Spleen (tissue), 11 donors: ENCODE measurements at regions not wholly inside any gene's neighbourhood (a gene's known extent, or its start where the extent isn't known, plus 50 kb on each side); places are given as distances from the start of the nearest gene placed in this dataset.
"Not testable (repeated sequence)": the region's sequence is repeated elsewhere in the genome, so short reads cannot be mapped to it uniquely, and the experiment has no call there.

Experiments
- DNase-seq: peaks from one replicate; pipeline ENCODE4 v3.0.0-alpha.2; 2020
- H3K27ac ChIP-seq, 8 donors: fragments of 200-600 bp; sonication (generic) in 7 of 8; 1 replicate in 4 of 8; 2 replicates in 4 of 8; pipeline versions ENCODE4 v1.5.0 to v1.8.0; 2016 to 2021; ENCODE audit warnings: inconsistent platforms in 4 of 8, mild to moderate bottlenecking in 4 of 8, moderate library complexity in 1 of 8
- H3K27me3 ChIP-seq, 7 donors: fragments of 200-600 bp; sonication (generic) in 6 of 7; replicated peaks in 1 of 7; 1 replicate in 4 of 7; 2 replicates in 3 of 7; pipeline versions ENCODE4 v1.5.0 to v1.8.0; 2016 to 2021; ENCODE audit warnings: inconsistent platforms in 3 of 7, mild to moderate bottlenecking in 1 of 7
- H3K36me3 ChIP-seq, 6 donors: fragments of 200-600 bp; sonication (generic) in 5 of 6; 1 replicate in 4 of 6; 2 replicates in 2 of 6; pipeline versions ENCODE4 v1.5.0 to v1.8.0; 2016 to 2021; ENCODE audit warnings: inconsistent platforms in 2 of 6
- H3K4me1 ChIP-seq, 6 donors: fragments of 200-600 bp; sonication (generic) in 5 of 6; 1 replicate in 3 of 6; 2 replicates in 3 of 6; pipeline versions ENCODE4 v1.5.0 to v1.8.0; 2016 to 2021; ENCODE audit warnings: inconsistent platforms in 3 of 6
- H3K4me3 ChIP-seq, 8 donors: fragments of 200-600 bp; sonication (generic) in 7 of 8; 1 replicate in 4 of 8; 2 replicates in 4 of 8; pipeline versions ENCODE4 v1.5.0 to v1.8.0; 2016 to 2021; ENCODE audit warnings: inconsistent platforms in 4 of 8, mild to moderate bottlenecking in 4 of 8, moderate library complexity in 2 of 8
- H3K9me3 ChIP-seq, 8 donors: fragments of 200-600 bp; sonication (generic) in 7 of 8; 1 replicate in 4 of 8; 2 replicates in 4 of 8; pipeline versions ENCODE4 v1.5.0 to v1.8.0; 2016 to 2021; ENCODE audit warnings: inconsistent platforms in 4 of 8
- POLR2A ChIP-seq, 3 donors: fragments of 450-650 bp; IDR thresholded peaks; one replicate each; pipeline ENCODE4 v1.5.1; 2017; ENCODE audit warnings: antibody characterized with exemption in 3 of 3, mild to moderate bottlenecking in 1 of 3
- POLR2AphosphoS5 ChIP-seq, 3 donors: sonication (generic); formaldehyde crosslinking; IDR thresholded peaks; one replicate each; pipeline ENCODE4 v1.5.1; 2017; ENCODE audit warnings: antibody characterized with exemption in 3 of 3
- WGBS, 5 donors: extraction: QIAGEN DNeasy Blood & Tissue Kit in 3 of 5; methylation state at CpG; one replicate each; pipeline versions ENCODE4 v1.1.5 to v1.1.7; 2013 to 2018; 5-methylcytosine and 5-hydroxymethylcytosine counted together
- intact Hi-C: fragments of 100-400 bp; cut with DNase I; formaldehyde crosslinking; loops from one replicate; pipeline ENCODE4 v1.15.0; 2023; ENCODE audit warnings: low total_unique reads
- TF ChIP-seq, protein P1 (sequence below), 11 experiments: fragments of 200-600 bp in 7 of 11; fragments of 450-650 bp in 4 of 11; sonication (generic) in 4 of 11; IDR thresholded peaks in 8 of 11; conservative IDR thresholded peaks in 3 of 11; 1 replicate in 7 of 11; 2 replicates in 4 of 11; pipeline versions ENCODE4 v1.4.0 to v1.8.0; 2016 to 2021; ENCODE audit warnings: antibody characterized with exemption in 11 of 11, inconsistent platforms in 4 of 11, mild to moderate bottlenecking in 1 of 11
- donor health status: healthy with polysubstance abuse.
- donor health status: DM: no; HTN: no; CAD: no; lungs with moderate emphysema.
- donor health status: DM: no; HTN: no; CAD: no.
- donor health status: Bipolar disorder and iron deficiency.
- donor health status: healthy.
- donor health status: DM: no; HTN: no; CAD: no.
- donor health status: DM: yes; HTN: yes; CAD: no.

DNA sequence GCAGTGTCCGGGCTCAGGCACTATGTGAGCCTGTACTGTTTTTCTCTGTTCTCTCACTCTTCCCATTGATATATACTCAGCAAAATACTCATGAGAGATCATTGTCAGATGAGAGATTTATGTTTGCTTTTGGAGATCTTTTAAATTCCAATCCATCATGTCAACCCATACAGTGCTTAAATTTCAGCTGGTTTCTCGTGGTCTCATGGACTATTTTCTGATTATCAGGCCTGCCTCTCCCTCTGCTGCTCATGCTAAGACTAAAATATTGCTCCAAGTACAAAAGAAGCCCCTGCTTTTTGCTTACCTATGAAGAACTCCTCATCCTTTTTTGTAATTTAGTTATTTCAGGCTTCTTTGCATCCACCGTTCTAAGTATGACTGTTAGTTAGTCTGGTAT is 547.2 kb downstream of the KCNJ2 start:
- Histone ChIP-seq H3K27ac (no peak overlapping the region), H3K36me3 (no peaks in the 10 kb centered on the region), H3K27me3 (no peaks in the 10 kb centered on the region), H3K4me1 (no peaks in the 10 kb centered on the region), H3K9me3 (no peaks in the 10 kb centered on the region), H3K4me3 (no peak overlapping the region)
- no peak for DNase-seq
- 81 to 86% (median 84%) methylated on average over 3 of the region's 3 CpGs for WGBS, 5 donors
- intact Hi-C loops, result no loop called here
- TF ChIP-seq POLR2AphosphoS5 (IDR thresholded peaks at IDR 0.05) (no peak), POLR2A (IDR thresholded peaks at IDR 0.05) (no peak)
- TF ChIP-seq, protein P1, sequence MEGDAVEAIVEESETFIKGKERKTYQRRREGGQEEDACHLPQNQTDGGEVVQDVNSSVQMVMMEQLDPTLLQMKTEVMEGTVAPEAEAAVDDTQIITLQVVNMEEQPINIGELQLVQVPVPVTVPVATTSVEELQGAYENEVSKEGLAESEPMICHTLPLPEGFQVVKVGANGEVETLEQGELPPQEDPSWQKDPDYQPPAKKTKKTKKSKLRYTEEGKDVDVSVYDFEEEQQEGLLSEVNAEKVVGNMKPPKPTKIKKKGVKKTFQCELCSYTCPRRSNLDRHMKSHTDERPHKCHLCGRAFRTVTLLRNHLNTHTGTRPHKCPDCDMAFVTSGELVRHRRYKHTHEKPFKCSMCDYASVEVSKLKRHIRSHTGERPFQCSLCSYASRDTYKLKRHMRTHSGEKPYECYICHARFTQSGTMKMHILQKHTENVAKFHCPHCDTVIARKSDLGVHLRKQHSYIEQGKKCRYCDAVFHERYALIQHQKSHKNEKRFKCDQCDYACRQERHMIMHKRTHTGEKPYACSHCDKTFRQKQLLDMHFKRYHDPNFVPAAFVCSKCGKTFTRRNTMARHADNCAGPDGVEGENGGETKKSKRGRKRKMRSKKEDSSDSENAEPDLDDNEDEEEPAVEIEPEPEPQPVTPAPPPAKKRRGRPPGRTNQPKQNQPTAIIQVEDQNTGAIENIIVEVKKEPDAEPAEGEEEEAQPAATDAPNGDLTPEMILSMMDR (IDR thresholded peaks at IDR 0.05 in 8 of 11, conservative IDR thresholded peaks at IDR 0.05 in 3 of 11), result no peak

DNA sequence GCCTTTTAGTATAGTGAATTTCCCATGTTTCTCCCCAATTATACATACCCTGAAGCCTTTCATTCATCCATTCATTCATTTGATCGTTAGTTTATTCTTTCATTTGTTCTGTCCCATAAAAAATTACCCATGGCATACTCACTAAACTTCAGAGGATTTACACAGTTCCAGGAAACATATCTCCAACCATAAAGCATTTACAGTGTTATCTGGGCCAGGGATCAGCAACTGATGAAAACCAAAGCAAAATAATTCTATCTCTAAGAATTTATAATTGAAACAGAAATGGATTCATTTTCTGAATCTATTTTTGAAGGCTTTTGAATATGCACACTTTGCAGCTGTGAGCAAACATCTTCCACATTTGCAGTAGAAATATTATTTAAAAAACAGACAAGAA is 547.7 kb downstream of the KCNJ2 start:
- Histone ChIP-seq H3K4me3 (no peak overlapping the region), H3K9me3 (no peaks in the 10 kb centered on the region), H3K27ac (no peak overlapping the region), H3K27me3 (no peaks in the 10 kb centered on the region), H3K4me1 (no peaks in the 10 kb centered on the region), H3K36me3 (no peaks in the 10 kb centered on the region)
- intact Hi-C loops, result no loop called here
- 77 to 95% (median 85%) methylated on average over 1 of the region's 1 CpG for WGBS, 5 donors
- no peak for DNase-seq
- TF ChIP-seq POLR2A (IDR thresholded peaks at IDR 0.05), result no peak
- TF ChIP-seq, protein P1 (IDR thresholded peaks at IDR 0.05 in 8 of 11, conservative IDR thresholded peaks at IDR 0.05 in 3 of 11), result no peak
- no peak for TF ChIP-seq POLR2AphosphoS5 (IDR thresholded peaks at IDR 0.05)

DNA sequence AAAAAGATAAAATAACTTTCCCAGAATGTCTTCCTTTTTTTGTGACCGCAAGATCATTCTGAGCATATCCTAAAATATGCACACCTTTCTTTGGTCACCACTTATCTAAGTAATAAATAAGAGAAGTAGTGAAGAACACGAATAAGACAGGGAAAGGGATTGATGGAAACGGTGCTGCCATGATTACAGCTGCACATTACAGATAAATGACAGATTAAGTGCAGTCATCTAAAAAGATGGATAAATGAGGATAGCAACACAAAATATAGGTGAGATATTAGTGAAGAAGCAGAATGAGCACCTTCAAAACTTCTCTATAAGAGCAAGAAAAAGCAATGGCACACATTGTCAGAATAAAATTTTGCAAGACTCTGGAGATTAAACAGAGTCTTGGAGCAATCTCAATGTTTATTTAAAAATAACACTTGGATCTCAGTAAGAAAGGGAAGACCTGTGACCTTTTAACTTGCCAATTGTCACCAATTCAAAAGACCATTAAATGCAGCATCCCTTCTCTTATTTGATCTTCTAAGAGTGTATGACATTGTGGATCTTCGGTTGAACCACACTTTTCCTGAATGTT is 567.1 kb downstream of the KCNJ2 start:
- no peaks in the 10 kb centered on the region for H3K9me3 ChIP-seq
- H3K4me3 ChIP-seq, result no peak overlapping the region
- no peaks in the 10 kb centered on the region for H3K4me1 ChIP-seq
- WGBS, 5 donors, result 80 to 91% (median 86%) methylated on average over 4 of the region's 4 CpGs
- intact Hi-C loops, result no loop called here
- DNase-seq, result no peak
- TF ChIP-seq POLR2A (IDR thresholded peaks at IDR 0.05) (no peak), POLR2AphosphoS5 (IDR thresholded peaks at IDR 0.05) (no peak)
- TF ChIP-seq, protein P1 (IDR thresholded peaks at IDR 0.05 in 8 of 11, conservative IDR thresholded peaks at IDR 0.05 in 3 of 11), result no peak
- no peak overlapping the region for H3K27ac ChIP-seq
- H3K27me3 ChIP-seq, result peaks cover 0 to under 1% (median 0%) of the 10 kb centered on the region in 7 donors
- H3K36me3 ChIP-seq, result no peaks in the 10 kb centered on the region

DNA sequence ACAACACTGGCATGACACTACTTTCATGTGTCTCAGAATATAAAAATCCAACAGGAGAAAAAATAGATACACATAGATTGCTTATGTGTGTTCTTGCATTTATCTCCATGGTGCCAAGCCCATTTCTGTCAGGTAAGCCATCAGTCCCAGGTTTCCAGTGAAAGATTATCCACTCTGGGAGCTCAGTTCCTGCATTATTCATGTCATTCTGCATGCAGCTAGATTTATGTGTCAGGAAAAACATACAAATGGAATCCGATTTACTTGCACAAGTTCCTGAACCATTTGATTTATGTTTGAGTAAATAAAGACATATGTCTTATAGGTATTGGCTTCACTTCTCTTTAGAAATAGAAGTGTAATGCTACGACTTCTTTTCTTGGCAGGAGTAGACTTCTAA is 569.7 kb downstream of the KCNJ2 start:
- intact Hi-C loops, result no loop called here
- no peaks in the 10 kb centered on the region for H3K4me1 ChIP-seq
- H3K27ac ChIP-seq, result no peak overlapping the region
- WGBS, 5 donors, result 47 to 63% (median 53%) methylated on average over 2 of the region's 2 CpGs
- no peak overlapping the region for H3K4me3 ChIP-seq
- H3K27me3 ChIP-seq, result no peaks in the 10 kb centered on the region
- H3K36me3 ChIP-seq, result no peaks in the 10 kb centered on the region
- TF ChIP-seq, protein P1 (IDR thresholded peaks at IDR 0.05 in 8 of 11, conservative IDR thresholded peaks at IDR 0.05 in 3 of 11), result no peak
- TF ChIP-seq POLR2AphosphoS5 (IDR thresholded peaks at IDR 0.05) (no peak), POLR2A (IDR thresholded peaks at IDR 0.05) (no peak)
- no peak for DNase-seq
- H3K9me3 ChIP-seq, result no peaks in the 10 kb centered on the region

DNA sequence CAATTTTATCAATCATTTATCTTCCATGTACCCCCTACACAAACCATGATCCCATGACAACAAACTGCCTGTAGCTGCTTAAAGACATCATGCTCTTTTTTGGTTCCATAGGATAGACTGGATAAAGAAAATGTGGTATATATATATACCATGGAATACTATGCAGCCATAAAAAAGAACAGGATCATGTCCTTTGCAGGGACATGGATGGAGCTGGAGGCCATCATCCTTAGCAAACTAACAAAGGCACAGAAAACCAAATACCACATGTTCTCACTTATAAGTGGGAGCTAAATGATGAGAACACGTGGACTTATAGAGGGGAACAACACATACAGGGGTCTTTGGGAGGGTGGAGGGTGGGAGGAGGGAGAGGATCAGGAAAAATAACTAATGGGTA is 577.2 kb downstream of the KCNJ2 start:
- intact Hi-C loops, H3K36me3 ChIP-seq, H3K27ac ChIP-seq, H3K4me3 ChIP-seq, H3K4me1 ChIP-seq, H3K27me3 ChIP-seq, DNase-seq: not testable (repeated sequence)
- WGBS, 5 donors, result 71 to 89% (median 89%) methylated on average over 1 of the region's 1 CpG
- H3K9me3 ChIP-seq, result peaks cover 0 to 17% (median 2%) of the 10 kb centered on the region in 8 donors
